IMR-90 (cell line): ENCODE measurements at regions not wholly inside any gene's neighbourhood (a gene's known extent, or its start where the extent isn't known, plus 50 kb on each side); places are given as distances from the start of the nearest gene placed in this dataset.

Source experiments
- ATAC-seq: fragments of 200-7000 bp; cut with Tn5 transposase; 2 replicates; pipeline ENCODE4 v1.9.1; 2020; ENCODE audit warnings: low read depth, mild to moderate bottlenecking, moderate library complexity
- BruUV-seq: library from RNA; stranded (reverse); fragments of 400-500 nt; replicated peaks from 2 replicates; lab custom pipeline; 2021; lab: Mats Ljungman, UMichigan
- CTCF ChIA-PET: fragments of 300-600 bp; formaldehyde crosslinking; extraction: SDS; loops from one replicate; lab custom pipeline; 2021; ENCODE audit warnings: antibody characterized with exemption; lab: Yijun Ruan, JAX
- POLR2A ChIA-PET: fragments of 300-600 bp; sonication (Branson Sonifier 250); formaldehyde crosslinking; loops from one replicate; lab custom pipeline; 2022; ENCODE audit warnings: antibody characterized with exemption; ENCODE audit not compliant: unreplicated experiment; lab: Charles Lee
- DNase-seq: peaks from one replicate; pipeline ENCODE4 v3.0.0; 2013
- H2AFZ ChIP-seq: replicated peaks from 2 replicates; pipeline ENCODE3; 2013; ENCODE audit warnings: low read length, mild to moderate bottlenecking; ENCODE audit not compliant: poor library complexity
- H2AK5ac ChIP-seq: 2 replicates; pipeline ENCODE4 v1.6.1; 2013; ENCODE audit warnings: low read depth, low read length, inconsistent platforms
- H2AK9ac ChIP-seq: replicated peaks from 2 replicates; pipeline ENCODE3; 2013; ENCODE audit warnings: mild to moderate bottlenecking, low read depth, low read length, moderate library complexity; ENCODE audit not compliant: poor library complexity
- H2BK120ac ChIP-seq: 2 replicates; pipeline ENCODE4 v1.6.1; 2013; ENCODE audit warnings: low read depth, low read length, inconsistent platforms
- H2BK15ac ChIP-seq: 3 replicates; pipeline ENCODE4 v1.6.1; 2013; ENCODE audit warnings: low read depth, low read length, inconsistent platforms
- H2BK20ac ChIP-seq: 2 replicates; pipeline ENCODE4 v1.6.1; 2013; ENCODE audit warnings: low read depth, mild to moderate bottlenecking, inconsistent platforms, low read length, moderate library complexity
- H2BK5ac ChIP-seq: 2 replicates; pipeline ENCODE4 v1.6.1; 2013; ENCODE audit warnings: mild to moderate bottlenecking, low read depth, low read length, inconsistent platforms; ENCODE audit not compliant: poor library complexity, severe bottlenecking
- H3K14ac ChIP-seq: replicated peaks from 2 replicates; pipeline ENCODE4 v1.6.1; 2013; ENCODE audit warnings: low read depth, low read length, inconsistent platforms
- H3K18ac ChIP-seq: 2 replicates; pipeline ENCODE4 v1.6.1; 2013; ENCODE audit warnings: low read depth, low read length, control low read depth
- H3K23ac ChIP-seq: 2 replicates; pipeline ENCODE4 v1.6.1; 2013; ENCODE audit warnings: low read depth, low read length, inconsistent platforms
- H3K27ac ChIP-seq: 2 replicates; pipeline ENCODE4 v1.5.1; 2013; ENCODE audit warnings: mild to moderate bottlenecking, control low read depth, low read length; ENCODE audit not compliant: insufficient read depth
- H3K27me3 ChIP-seq: 2 replicates; pipeline ENCODE4 v1.6.1; 2013; ENCODE audit warnings: low read length; ENCODE audit not compliant: control insufficient read depth, insufficient read depth
- H3K36me3 ChIP-seq: 2 replicates; pipeline ENCODE4 v1.6.1; 2013; ENCODE audit warnings: low read length, mixed read lengths; ENCODE audit not compliant: control insufficient read depth, insufficient read depth
- H3K4ac ChIP-seq: 2 replicates; pipeline ENCODE4 v1.6.1; 2013; ENCODE audit warnings: low read depth, low read length, inconsistent platforms
- H3K4me1 ChIP-seq: 2 replicates; pipeline ENCODE4 v1.6.1; 2013; ENCODE audit warnings: low read length, mixed read lengths; ENCODE audit not compliant: control insufficient read depth, insufficient read depth
- H3K4me2 ChIP-seq: 2 replicates; pipeline ENCODE4 v1.6.1; 2013; ENCODE audit warnings: low read depth, mild to moderate bottlenecking, control low read depth, low read length, moderate library complexity
- H3K4me3 ChIP-seq: 2 replicates; pipeline ENCODE4 v1.5.1; 2013; ENCODE audit warnings: low read depth, mild to moderate bottlenecking, control low read depth, low read length, moderate library complexity; ENCODE audit not compliant: insufficient read depth
- H3K56ac ChIP-seq: 2 replicates; pipeline ENCODE4 v1.6.1; 2013; ENCODE audit warnings: low read length, inconsistent platforms; ENCODE audit not compliant: insufficient read depth; ENCODE audit errors: extremely low read depth
- H3K79me1 ChIP-seq, 2 experiments: 2 replicates each; pipeline ENCODE4 v1.6.1; 2013; ENCODE audit warnings: low read length in 2 of 2, inconsistent platforms in 1 of 2, low read depth in 1 of 2
- H3K9ac ChIP-seq: 2 replicates; pipeline ENCODE4 v1.6.1; 2013; ENCODE audit warnings: low read depth, low read length, control low read depth
- H3K9me1 ChIP-seq: 2 replicates; pipeline ENCODE4 v1.6.1; 2013; ENCODE audit warnings: low read length, inconsistent platforms; ENCODE audit not compliant: insufficient read depth
- H3K9me3 ChIP-seq: 2 replicates; pipeline ENCODE4 v1.6.1; 2013; ENCODE audit warnings: low read length; ENCODE audit not compliant: control insufficient read depth, insufficient read depth
- H4K20me1 ChIP-seq: 2 replicates; pipeline ENCODE4 v1.6.1; 2013; ENCODE audit warnings: low read length, inconsistent platforms; ENCODE audit not compliant: insufficient read depth
- H4K5ac ChIP-seq: 2 replicates; pipeline ENCODE4 v1.6.1; 2013; ENCODE audit warnings: mild to moderate bottlenecking, low read depth, low read length, control low read depth
- H4K8ac ChIP-seq, 2 experiments: 2 replicates each; pipeline ENCODE4 v1.6.1; 2013; ENCODE audit warnings: low read depth in 2 of 2, low read length in 2 of 2, control low read depth in 1 of 2, inconsistent platforms in 1 of 2
- H4K91ac ChIP-seq: 2 replicates; pipeline ENCODE4 v1.6.1; 2013; ENCODE audit warnings: low read depth, low read length, inconsistent platforms; ENCODE audit not compliant: insufficient read depth
- CEBPB ChIP-seq: IDR thresholded peaks from 2 replicates; pipeline ENCODE4 v1.6.1; 2012; ENCODE audit warnings: low read depth, low read length, improper control_type of control experiment
- CHD1 ChIP-seq: IDR thresholded peaks from 2 replicates; pipeline ENCODE4 v1.6.1; 2012; ENCODE audit warnings: low read depth, low read length, improper control_type of control experiment
- CTCF ChIP-seq: conservative IDR thresholded peaks from 2 replicates; pipeline ENCODE4 v1.5.1; 2012; ENCODE audit warnings: mild to moderate bottlenecking, low read depth, low read length, improper control_type of control experiment
- FOS ChIP-seq: fragments of 150-350 bp; IDR thresholded peaks from 2 replicates; pipeline ENCODE4 v1.6.1; 2016; ENCODE audit warnings: low read depth, low read length
- MAFK ChIP-seq: IDR thresholded peaks from 2 replicates; pipeline ENCODE4 v1.6.1; 2012; ENCODE audit warnings: low read depth, low read length, improper control_type of control experiment
- MAZ ChIP-seq: IDR thresholded peaks from 2 replicates; pipeline ENCODE4 v1.6.1; 2012; ENCODE audit warnings: low read depth, mild to moderate bottlenecking, low read length, improper control_type of control experiment, moderate library complexity, borderline replicate concordance
- MXI1 ChIP-seq: IDR thresholded peaks from 2 replicates; pipeline ENCODE4 v1.6.1; 2012; ENCODE audit warnings: low read depth, mild to moderate bottlenecking, low read length, moderate library complexity, borderline replicate concordance
- NFE2L2 ChIP-seq: fragments of 150-350 bp; IDR thresholded peaks from 2 replicates; pipeline ENCODE4 v1.6.1; 2016; ENCODE audit warnings: low read depth, mild to moderate bottlenecking, low read length
- RAD21 ChIP-seq: IDR thresholded peaks from 2 replicates; pipeline ENCODE4 v1.6.1; 2012; ENCODE audit warnings: low read length, improper control_type of control experiment
- RCOR1 ChIP-seq: IDR thresholded peaks from 2 replicates; pipeline ENCODE4 v1.6.1; 2012; ENCODE audit warnings: mild to moderate bottlenecking, low read length, improper control_type of control experiment; ENCODE audit not compliant: insufficient replicate concordance
- RFX5 ChIP-seq: IDR thresholded peaks from 2 replicates; pipeline ENCODE4 v1.8.0; 2012; ENCODE audit warnings: low read depth, mild to moderate bottlenecking, low read length, moderate library complexity
- SMC3 ChIP-seq: fragments of 150-350 bp; IDR thresholded peaks from 2 replicates; pipeline ENCODE4 v1.6.1; 2016; ENCODE audit warnings: low read depth, mild to moderate bottlenecking, antibody characterized with exemption, low read length, moderate library complexity
- USF2 ChIP-seq: fragments of 150-350 bp; IDR thresholded peaks from 2 replicates; pipeline ENCODE4 v1.6.1; 2017; ENCODE audit warnings: mild to moderate bottlenecking, antibody characterized with exemption, low read length, low read depth
- WGBS, 2 experiments: methylation state at CpG; one replicate each; pipeline versions ENCODE4 v1.1.5 to v1.1.7; 2013; ENCODE audit warnings: missing lambda C conversion rate in 2 of 2; ENCODE audit not compliant: insufficient read length in 1 of 2; ENCODE audit errors: extremely low coverage in 2 of 2; 5-methylcytosine and 5-hydroxymethylcytosine counted together
- dilution Hi-C: fragments of 300-500 bp; cut with HindIII; formaldehyde crosslinking; loops from one replicate; pipeline ENCODE4 v1.14.3; 2018; ENCODE audit warnings: low sequenced_read_pairs; ENCODE audit not compliant: unreplicated experiment
- in situ Hi-C: fragments of 300-500 bp; cut with MboI; formaldehyde crosslinking; loops from 3 replicates; pipeline ENCODE4 v1.14.3; 2019; ENCODE audit warnings: low sequenced_read_pairs, inconsistent platforms, mixed read lengths
- intact Hi-C: fragments of 100-400 bp; cut with micrococcal nuclease; formaldehyde crosslinking; loops from 2 replicates; pipeline ENCODE4 v1.10.0; 2022
- TF ChIP-seq, protein P1 (sequence below): fragments of 150-350 bp; IDR thresholded peaks from 2 replicates; pipeline ENCODE4 v1.6.1; 2016; ENCODE audit warnings: low read depth, mild to moderate bottlenecking, low read length, moderate library complexity, borderline replicate concordance

GRCh38 chrX:121569609-121570008, 522.2 kb downstream of the GLUD2 start:
- H3K4me3 ChIP-seq, result no peak overlapping the region
- no peak overlapping the region for H4K5ac ChIP-seq
- H3K4ac ChIP-seq, result no peak overlapping the region
- H2BK120ac ChIP-seq, result no peak overlapping the region
- TF ChIP-seq CEBPB (no peak), RAD21 (no peak), USF2 (no peak), CTCF (no peak), SMC3 (no peak), RFX5 (no peak), FOS (no peak), MXI1 (no peak), MAFK (no peak), RCOR1 (no peak), NFE2L2 (no peak), CHD1 (no peak), MAZ (no peak)
- TF ChIP-seq, protein P1, sequence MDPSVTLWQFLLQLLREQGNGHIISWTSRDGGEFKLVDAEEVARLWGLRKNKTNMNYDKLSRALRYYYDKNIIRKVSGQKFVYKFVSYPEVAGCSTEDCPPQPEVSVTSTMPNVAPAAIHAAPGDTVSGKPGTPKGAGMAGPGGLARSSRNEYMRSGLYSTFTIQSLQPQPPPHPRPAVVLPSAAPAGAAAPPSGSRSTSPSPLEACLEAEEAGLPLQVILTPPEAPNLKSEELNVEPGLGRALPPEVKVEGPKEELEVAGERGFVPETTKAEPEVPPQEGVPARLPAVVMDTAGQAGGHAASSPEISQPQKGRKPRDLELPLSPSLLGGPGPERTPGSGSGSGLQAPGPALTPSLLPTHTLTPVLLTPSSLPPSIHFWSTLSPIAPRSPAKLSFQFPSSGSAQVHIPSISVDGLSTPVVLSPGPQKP, result no peak
- no CpG with 5 or more reads among the region's 4 CpGs for WGBS, 2 experiments
- no TSS peak for BruUV-seq
- H2AFZ ChIP-seq, result no peak overlapping the region
- ChIA-PET POLR2A (no interaction called here), CTCF (no interaction called here)
- DNase-seq (no peak), ATAC-seq (no peak)
- no peaks in the 10 kb centered on the region for H3K79me1 ChIP-seq
- H3K9me3 ChIP-seq, result peaks cover 6% of the 10 kb centered on the region; the same call in 1 of the 2 replicates
- no peak overlapping the region for H4K91ac ChIP-seq
- no peak overlapping the region for H3K23ac ChIP-seq
- H2BK20ac ChIP-seq, result no peak overlapping the region
- no peak overlapping the region for H3K14ac ChIP-seq
- H3K36me3 ChIP-seq, result no peaks in the 10 kb centered on the region
- H2AK5ac ChIP-seq, result no peak overlapping the region
- H2BK15ac ChIP-seq, result no peak overlapping the region
- H3K27ac ChIP-seq, result no peak overlapping the region
- H4K20me1 ChIP-seq, result no peaks in the 10 kb centered on the region
- in situ Hi-C loops, result no loop called here
- no peak overlapping the region for H3K4me2 ChIP-seq
- no peaks in the 10 kb centered on the region for H3K27me3 ChIP-seq
- no peaks in the 10 kb centered on the region for H3K9me1 ChIP-seq
- no peak overlapping the region for H2AK9ac ChIP-seq
- H4K8ac ChIP-seq, result no peak overlapping the region
- H3K4me1 ChIP-seq, result no peaks in the 10 kb centered on the region
- H2BK5ac ChIP-seq, result no peak overlapping the region
- dilution Hi-C loops, result no loop called here
- H3K18ac ChIP-seq, result no peak overlapping the region
- no peak overlapping the region for H3K9ac ChIP-seq
- H3K56ac ChIP-seq, result no peak overlapping the region
- intact Hi-C loops, result no loop called here
